Lower lobe of right lung (tissue), 2 donors: ENCODE measurements at regions not wholly inside any gene's neighbourhood (a gene's known extent, or its start where the extent isn't known, plus 50 kb on each side); places are given as distances from the start of the nearest gene placed in this dataset.

ENCODE experiments used
- ATAC-seq, 2 donors: fragments of 200-7000 bp; cut with Tn5 transposase; one replicate each; pipeline ENCODE4 v1.9.1; 2020 to 2022; ENCODE audit warnings: mild to moderate bottlenecking in 2 of 2, moderate library complexity in 2 of 2
- DNase-seq: peaks from one replicate; pipeline ENCODE4 v3.0.0-alpha.2; 2020
- H3K27ac ChIP-seq: fragments of 200-600 bp; one replicate; pipeline ENCODE4 v1.8.0; 2022
- H3K27me3 ChIP-seq: fragments of 200-600 bp; one replicate; pipeline ENCODE4 v1.8.0; 2022; ENCODE audit warnings: low read depth
- H3K36me3 ChIP-seq: fragments of 200-600 bp; one replicate; pipeline ENCODE4 v1.8.0; 2022; ENCODE audit warnings: mild to moderate bottlenecking
- H3K4me1 ChIP-seq: fragments of 200-600 bp; one replicate; pipeline ENCODE4 v1.8.0; 2022
- H3K4me3 ChIP-seq: fragments of 200-600 bp; one replicate; pipeline ENCODE4 v1.8.0; 2022; ENCODE audit warnings: mild to moderate bottlenecking
- H3K9me3 ChIP-seq: fragments of 200-600 bp; one replicate; pipeline ENCODE4 v1.8.0; 2022
- intact Hi-C: fragments of 100-400 bp; cut with DNase I; formaldehyde crosslinking; loops from one replicate; pipeline ENCODE4 v1.11.0; 2022
- TF ChIP-seq, protein P1 (sequence below): fragments of 200-600 bp; IDR thresholded peaks from one replicate; pipeline ENCODE4 v1.8.0; 2022; ENCODE audit warnings: antibody characterized with exemption, mild to moderate bottlenecking
- donor health status: DM: no; HTN: yes; CAD: no; lungs with severe emphysema.

GRCh38 chr1:39117899-39118450 is 86.5 kb upstream of the MACF1 start:
- Histone ChIP-seq H3K4me1 (peaks cover 54% of the 10 kb centered on the region), H3K27me3 (no peaks in the 10 kb centered on the region), H3K4me3 (no peak overlapping the region), H3K27ac (peak overlapping the region; percentile 18), H3K36me3 (peaks cover 13% of the 10 kb centered on the region), H3K9me3 (no peaks in the 10 kb centered on the region)
- DNase-seq: no peak
- intact Hi-C loops: no loop called here
- peak in 1 of 2 donors; percentile 31 for ATAC-seq
- TF ChIP-seq, protein P1, sequence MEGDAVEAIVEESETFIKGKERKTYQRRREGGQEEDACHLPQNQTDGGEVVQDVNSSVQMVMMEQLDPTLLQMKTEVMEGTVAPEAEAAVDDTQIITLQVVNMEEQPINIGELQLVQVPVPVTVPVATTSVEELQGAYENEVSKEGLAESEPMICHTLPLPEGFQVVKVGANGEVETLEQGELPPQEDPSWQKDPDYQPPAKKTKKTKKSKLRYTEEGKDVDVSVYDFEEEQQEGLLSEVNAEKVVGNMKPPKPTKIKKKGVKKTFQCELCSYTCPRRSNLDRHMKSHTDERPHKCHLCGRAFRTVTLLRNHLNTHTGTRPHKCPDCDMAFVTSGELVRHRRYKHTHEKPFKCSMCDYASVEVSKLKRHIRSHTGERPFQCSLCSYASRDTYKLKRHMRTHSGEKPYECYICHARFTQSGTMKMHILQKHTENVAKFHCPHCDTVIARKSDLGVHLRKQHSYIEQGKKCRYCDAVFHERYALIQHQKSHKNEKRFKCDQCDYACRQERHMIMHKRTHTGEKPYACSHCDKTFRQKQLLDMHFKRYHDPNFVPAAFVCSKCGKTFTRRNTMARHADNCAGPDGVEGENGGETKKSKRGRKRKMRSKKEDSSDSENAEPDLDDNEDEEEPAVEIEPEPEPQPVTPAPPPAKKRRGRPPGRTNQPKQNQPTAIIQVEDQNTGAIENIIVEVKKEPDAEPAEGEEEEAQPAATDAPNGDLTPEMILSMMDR: no peak

GRCh38 chr1:39122056-39122455 is 82.4 kb upstream of the MACF1 start:
- Histone ChIP-seq H3K27ac (no peak overlapping the region), H3K27me3 (no peaks in the 10 kb centered on the region), H3K4me3 (no peak overlapping the region), H3K9me3 (no peaks in the 10 kb centered on the region), H3K4me1 (peaks cover 38% of the 10 kb centered on the region), H3K36me3 (peaks cover 24% of the 10 kb centered on the region)
- intact Hi-C loops: no loop called here
- DNase-seq: no peak
- ATAC-seq: peak; percentile 51 to 66
- TF ChIP-seq, protein P1: no peak

GRCh38 chr1:39124282-39124681 is 80.2 kb upstream of the MACF1 start:
- no peak overlapping the region for H3K27ac ChIP-seq
- intact Hi-C loops: no loop called here
- peaks cover 47% of the 10 kb centered on the region for H3K4me1 ChIP-seq
- no peak for DNase-seq
- no peak for ATAC-seq
- H3K36me3 ChIP-seq: peaks cover 24% of the 10 kb centered on the region
- no peak overlapping the region for H3K4me3 ChIP-seq
- no peaks in the 10 kb centered on the region for H3K27me3 ChIP-seq
- TF ChIP-seq, protein P1: no peak
- H3K9me3 ChIP-seq: no peaks in the 10 kb centered on the region

DNA sequence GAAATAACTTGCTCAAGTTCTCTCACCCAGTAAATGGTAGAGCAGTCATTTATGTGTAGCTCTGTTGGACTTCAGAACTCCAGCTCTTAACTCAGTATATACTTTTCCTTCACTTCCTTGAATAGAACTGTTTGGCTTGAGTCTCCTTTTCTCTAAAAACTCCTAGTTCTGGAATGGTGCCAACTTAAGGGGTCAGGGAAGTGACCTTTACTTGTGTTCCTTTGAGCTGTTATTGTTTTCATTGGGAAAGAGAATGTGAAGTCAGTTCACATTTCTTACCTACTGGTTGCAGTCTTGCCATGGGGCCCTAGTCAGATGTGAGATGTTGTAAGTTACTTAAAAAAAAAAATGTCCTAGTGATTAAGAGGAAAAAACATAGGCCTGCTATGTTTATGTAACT is 77.0 kb upstream of the MACF1 start:
- peaks cover 15% of the 10 kb centered on the region for H3K36me3 ChIP-seq
- no peak overlapping the region for H3K4me3 ChIP-seq
- peak overlapping the region; percentile 83 for H3K27ac ChIP-seq
- TF ChIP-seq, protein P1: no peak
- H3K9me3 ChIP-seq: no peaks in the 10 kb centered on the region
- H3K27me3 ChIP-seq: no peaks in the 10 kb centered on the region
- intact Hi-C loops: no loop called here
- H3K4me1 ChIP-seq: peaks cover 75% of the 10 kb centered on the region
- peak in 1 of 2 donors; percentile 12 for ATAC-seq
- no peak for DNase-seq

DNA sequence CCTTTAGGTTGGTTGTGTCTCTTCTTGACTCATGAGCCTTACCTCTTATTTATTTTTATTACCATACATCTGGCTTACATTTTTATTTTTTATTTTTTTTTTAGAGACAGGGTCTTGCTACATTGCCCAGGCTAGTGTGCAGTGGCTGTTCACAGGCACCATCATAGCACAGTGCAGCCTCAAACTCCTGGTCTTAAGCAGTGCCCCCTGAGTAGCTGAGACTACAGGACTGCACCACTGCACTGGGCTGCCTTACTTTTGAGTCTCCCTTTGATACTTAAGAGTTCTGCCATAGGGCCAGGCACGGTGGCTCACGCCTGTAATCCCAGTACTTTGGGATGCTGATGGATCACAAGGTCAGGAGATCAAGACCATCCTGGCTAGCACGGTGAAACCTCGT is 76.4 kb upstream of the MACF1 start:
- Histone ChIP-seq H3K4me1 (peaks cover 80% of the 10 kb centered on the region), H3K27me3 (no peaks in the 10 kb centered on the region), H3K36me3 (peaks cover 11% of the 10 kb centered on the region), H3K27ac (peak overlapping the region; percentile 83), H3K9me3 (no peaks in the 10 kb centered on the region), H3K4me3 (no peak overlapping the region)
- intact Hi-C loops: no loop called here
- DNase-seq (no peak), ATAC-seq (no peak)
- TF ChIP-seq, protein P1: no peak
